Upper lobe of left lung (tissue), 6 donors: ENCODE measurements at regions not wholly inside any gene's neighbourhood (a gene's known extent, or its start where the extent isn't known, plus 50 kb on each side); places are given as distances from the start of the nearest gene placed in this dataset.

Experiments
- ATAC-seq, 2 donors: fragments of 200-7000 bp; cut with Tn5 transposase; one replicate each; pipeline ENCODE4 v1.9.1; 2022; ENCODE audit warnings: mild to moderate bottlenecking in 2 of 2, moderate library complexity in 2 of 2; ENCODE audit not compliant: low FRiP score in 2 of 2
- DNase-seq, 2 donors: peaks; one replicate each; pipeline ENCODE4 v3.0.0-alpha.2; 2019 to 2020
- H3K27ac ChIP-seq, 4 donors: fragments of 200-600 bp; sonication (generic); one replicate each; pipeline ENCODE4 v1.5.1; 2016 to 2019
- H3K27me3 ChIP-seq, 4 donors: fragments of 200-600 bp; sonication (generic); one replicate each; pipeline ENCODE4 v1.5.1; 2017 to 2019
- H3K36me3 ChIP-seq, 4 donors: fragments of 200-600 bp; sonication (generic); one replicate each; pipeline ENCODE4 v1.5.1; 2016 to 2019
- H3K4me1 ChIP-seq, 4 donors: fragments of 200-600 bp; sonication (generic); one replicate each; pipeline ENCODE4 v1.5.1; 2018 to 2019
- H3K4me3 ChIP-seq, 4 donors: fragments of 200-600 bp; sonication (generic); one replicate each; pipeline ENCODE4 v1.5.1; 2017 to 2019; ENCODE audit warnings: mild to moderate bottlenecking in 2 of 4, moderate library complexity in 1 of 4
- H3K9me3 ChIP-seq, 4 donors: fragments of 200-600 bp; sonication (generic); one replicate each; pipeline ENCODE4 v1.5.1; 2018 to 2019
- EP300 ChIP-seq, 4 donors: sonication (generic); formaldehyde crosslinking; IDR thresholded peaks; one replicate each; pipeline ENCODE4 v1.5.1; 2017; ENCODE audit warnings: antibody characterized with exemption in 4 of 4, control low read depth in 2 of 4
- POLR2A ChIP-seq, 4 donors: fragments of 450-650 bp; IDR thresholded peaks; one replicate each; pipeline ENCODE4 v1.5.1; 2016 to 2017; ENCODE audit warnings: antibody characterized with exemption in 4 of 4, mild to moderate bottlenecking in 2 of 4
- POLR2AphosphoS5 ChIP-seq, 2 donors: sonication (generic); formaldehyde crosslinking; IDR thresholded peaks; one replicate each; pipeline ENCODE4 v1.5.1; 2017; ENCODE audit warnings: antibody characterized with exemption in 2 of 2
- WGBS, 2 donors: methylation state at CpG; one replicate each; pipeline ENCODE4 v1.1.5; 2017 to 2018; 5-methylcytosine and 5-hydroxymethylcytosine counted together
- TF ChIP-seq, protein P1 (sequence below), 6 experiments: fragments of 450-650 bp in 4 of 6; fragments of 200-600 bp in 2 of 6; sonication (generic) in 2 of 6; IDR thresholded peaks; one replicate each; pipeline ENCODE4 v1.5.1; 2016 to 2019; ENCODE audit warnings: antibody characterized with exemption in 6 of 6
- donor health status: DM: no; HTN: no; CAD: no; lungs with moderate emphysema.
- donor health status: DM: no; HTN: yes; CAD: no; lungs with severe emphysema.

DNA sequence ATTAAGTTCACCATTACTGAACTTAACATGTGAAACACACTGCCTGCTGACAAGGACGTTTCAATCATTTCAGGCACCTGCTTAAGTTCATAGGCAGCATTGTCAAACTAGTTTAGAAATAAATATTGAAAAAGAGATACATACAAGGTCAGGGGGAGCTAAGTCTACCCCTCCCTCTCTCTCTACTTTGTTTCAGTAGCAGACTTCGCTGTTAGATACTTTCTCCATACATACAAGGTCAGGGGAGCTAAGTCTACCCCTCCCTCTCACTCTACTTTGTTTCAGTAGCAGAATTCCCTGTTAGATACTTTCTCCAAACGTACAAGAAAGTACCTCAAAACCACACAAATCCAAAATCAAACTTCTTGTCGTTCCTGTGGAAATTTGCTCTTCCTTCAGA, 387.4 kb upstream of the PDE4D start:
- ATAC-seq (no peak), DNase-seq (no peak)
- no peaks in the 10 kb centered on the region for H3K36me3 ChIP-seq
- no peak overlapping the region for H3K4me3 ChIP-seq
- no peak overlapping the region for H3K27ac ChIP-seq
- no peaks in the 10 kb centered on the region for H3K9me3 ChIP-seq
- no peak for TF ChIP-seq POLR2AphosphoS5 (IDR thresholded peaks at IDR 0.05)
- TF ChIP-seq POLR2A (IDR thresholded peaks at IDR 0.05) = no peak
- TF ChIP-seq EP300 (IDR thresholded peaks at IDR 0.05) = no peak
- TF ChIP-seq, protein P1, sequence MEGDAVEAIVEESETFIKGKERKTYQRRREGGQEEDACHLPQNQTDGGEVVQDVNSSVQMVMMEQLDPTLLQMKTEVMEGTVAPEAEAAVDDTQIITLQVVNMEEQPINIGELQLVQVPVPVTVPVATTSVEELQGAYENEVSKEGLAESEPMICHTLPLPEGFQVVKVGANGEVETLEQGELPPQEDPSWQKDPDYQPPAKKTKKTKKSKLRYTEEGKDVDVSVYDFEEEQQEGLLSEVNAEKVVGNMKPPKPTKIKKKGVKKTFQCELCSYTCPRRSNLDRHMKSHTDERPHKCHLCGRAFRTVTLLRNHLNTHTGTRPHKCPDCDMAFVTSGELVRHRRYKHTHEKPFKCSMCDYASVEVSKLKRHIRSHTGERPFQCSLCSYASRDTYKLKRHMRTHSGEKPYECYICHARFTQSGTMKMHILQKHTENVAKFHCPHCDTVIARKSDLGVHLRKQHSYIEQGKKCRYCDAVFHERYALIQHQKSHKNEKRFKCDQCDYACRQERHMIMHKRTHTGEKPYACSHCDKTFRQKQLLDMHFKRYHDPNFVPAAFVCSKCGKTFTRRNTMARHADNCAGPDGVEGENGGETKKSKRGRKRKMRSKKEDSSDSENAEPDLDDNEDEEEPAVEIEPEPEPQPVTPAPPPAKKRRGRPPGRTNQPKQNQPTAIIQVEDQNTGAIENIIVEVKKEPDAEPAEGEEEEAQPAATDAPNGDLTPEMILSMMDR (IDR thresholded peaks at IDR 0.05) = no peak
- no peaks in the 10 kb centered on the region for H3K27me3 ChIP-seq
- H3K4me1 ChIP-seq = peaks cover 0 to 8% (median 0%) of the 10 kb centered on the region in 4 donors
- WGBS, 2 donors = 64 to 75% methylated on average over 4 of the region's 4 CpGs

DNA sequence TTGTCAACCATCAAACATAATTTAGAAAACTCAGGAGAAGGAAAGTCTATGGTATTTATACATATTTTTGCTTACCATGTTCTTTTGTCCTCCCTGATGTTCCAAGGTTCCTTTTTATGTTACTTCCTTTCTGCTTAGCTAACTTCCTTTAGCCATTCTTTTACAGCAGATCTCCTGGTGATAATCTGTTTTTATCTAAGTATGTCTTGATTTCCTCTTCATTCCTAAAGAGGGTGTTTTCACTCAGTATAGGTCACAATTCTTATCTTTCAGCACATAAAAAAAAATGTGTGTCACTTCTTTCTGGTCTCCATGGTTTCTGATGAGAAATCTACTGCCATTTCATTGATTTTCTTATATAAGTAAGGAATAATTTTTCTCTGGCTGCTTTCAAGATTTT, 384.4 kb upstream of the PDE4D start:
- Histone ChIP-seq H3K27me3 (no peaks in the 10 kb centered on the region), H3K4me1 (peaks cover 0 to 8% (median 0%) of the 10 kb centered on the region in 4 donors), H3K36me3 (no peaks in the 10 kb centered on the region), H3K27ac (no peak overlapping the region), H3K4me3 (no peak overlapping the region), H3K9me3 (no peaks in the 10 kb centered on the region)
- no peak for TF ChIP-seq EP300 (IDR thresholded peaks at IDR 0.05)
- DNase-seq (no peak), ATAC-seq (no peak)

DNA sequence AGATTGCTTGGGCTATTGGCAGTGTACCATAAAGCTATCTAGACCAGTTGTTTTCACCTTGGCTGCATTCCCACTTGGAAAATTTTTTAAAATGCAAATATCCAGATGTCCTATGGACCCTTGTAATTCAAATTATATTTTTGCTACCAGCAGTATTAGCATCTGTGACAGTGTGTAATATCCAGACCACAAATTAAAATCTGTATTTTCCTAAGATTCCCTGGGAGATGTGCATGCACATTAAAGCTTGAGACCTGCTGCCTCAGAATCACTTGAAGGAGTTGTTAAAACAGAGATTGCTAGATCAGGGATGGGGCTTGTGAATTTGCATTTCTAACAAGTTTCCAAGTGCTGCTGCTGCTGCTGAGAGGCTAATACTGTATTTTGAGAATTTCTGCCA, 381.2 kb upstream of the PDE4D start:
- Histone ChIP-seq H3K9me3 (no peaks in the 10 kb centered on the region), H3K4me3 (no peak overlapping the region), H3K27ac (no peak overlapping the region), H3K27me3 (no peaks in the 10 kb centered on the region), H3K36me3 (no peaks in the 10 kb centered on the region), H3K4me1 (peaks cover 0 to 8% (median 0%) of the 10 kb centered on the region in 4 donors)
- DNase-seq (no peak), ATAC-seq (no peak)
- TF ChIP-seq EP300 (IDR thresholded peaks at IDR 0.05) = no peak
- no peak for TF ChIP-seq POLR2AphosphoS5 (IDR thresholded peaks at IDR 0.05)
- TF ChIP-seq, protein P1 (IDR thresholded peaks at IDR 0.05) = no peak
- TF ChIP-seq POLR2A (IDR thresholded peaks at IDR 0.05) = no peak

DNA sequence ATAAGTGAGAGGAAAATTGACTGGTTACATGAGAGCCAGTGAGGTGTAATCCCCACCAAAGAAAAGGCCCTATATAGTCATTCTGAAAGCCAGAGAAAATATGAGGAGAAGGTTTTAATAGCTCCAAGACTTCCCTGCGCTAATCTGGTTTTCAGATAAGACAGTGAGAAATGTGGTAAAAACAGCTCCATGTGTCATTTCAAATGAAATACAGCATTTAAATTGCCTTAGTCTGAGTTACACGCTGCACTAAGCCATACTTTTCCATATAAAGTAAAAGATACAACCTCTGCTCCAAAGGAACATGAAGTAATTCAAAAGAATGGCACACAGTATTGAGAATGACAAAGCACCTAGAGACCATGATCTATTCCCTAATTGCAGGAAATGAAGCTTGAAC, 378.0 kb upstream of the PDE4D start:
- no peak for ATAC-seq
- no peak for DNase-seq
- Histone ChIP-seq H3K9me3 (no peaks in the 10 kb centered on the region), H3K4me3 (no peak overlapping the region), H3K36me3 (no peaks in the 10 kb centered on the region), H3K27ac (no peak overlapping the region), H3K27me3 (no peaks in the 10 kb centered on the region), H3K4me1 (no peaks in the 10 kb centered on the region)
- 88 to 89% methylated on average over 2 of the region's 2 CpGs for WGBS, 2 donors
- no peak for TF ChIP-seq POLR2A (IDR thresholded peaks at IDR 0.05)
- no peak for TF ChIP-seq EP300 (IDR thresholded peaks at IDR 0.05)
- TF ChIP-seq, protein P1 (IDR thresholded peaks at IDR 0.05) = no peak
- TF ChIP-seq POLR2AphosphoS5 (IDR thresholded peaks at IDR 0.05) = no peak

DNA sequence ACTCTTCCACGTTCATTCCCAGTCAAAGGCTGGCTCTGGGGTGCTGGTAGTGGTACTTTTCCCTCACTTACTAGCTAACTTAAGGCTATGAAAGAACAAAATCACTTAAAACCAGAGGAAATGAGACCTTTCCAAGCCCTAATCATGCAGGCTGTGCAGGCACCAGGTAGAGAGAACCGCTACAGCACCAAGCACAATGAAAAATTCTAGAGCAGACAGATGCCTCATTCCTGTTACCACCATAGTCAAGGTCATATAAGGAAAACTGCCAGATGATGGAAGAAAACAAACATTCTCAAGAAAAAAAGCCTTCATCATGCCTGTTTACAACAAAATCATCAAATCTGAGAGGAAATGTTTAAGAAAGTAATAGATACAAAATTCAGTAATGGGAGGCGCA, 374.4 kb upstream of the PDE4D start:
- H3K27me3 ChIP-seq = no peaks in the 10 kb centered on the region
- H3K36me3 ChIP-seq = no peaks in the 10 kb centered on the region
- WGBS, 2 donors = 77 to 86% methylated on average over 3 of the region's 3 CpGs
- ATAC-seq (no peak), DNase-seq (no peak)
- TF ChIP-seq EP300 (IDR thresholded peaks at IDR 0.05) (no peak), POLR2A (IDR thresholded peaks at IDR 0.05) (no peak), POLR2AphosphoS5 (IDR thresholded peaks at IDR 0.05) (no peak)
- TF ChIP-seq, protein P1 (IDR thresholded peaks at IDR 0.05) = no peak
- no peak overlapping the region for H3K4me3 ChIP-seq
- no peak overlapping the region for H3K27ac ChIP-seq
- no peaks in the 10 kb centered on the region for H3K9me3 ChIP-seq
- no peaks in the 10 kb centered on the region for H3K4me1 ChIP-seq
